ENCODE measurements at regions not wholly inside any gene's neighbourhood (a gene's known extent, or its start where the extent isn't known, plus 50 kb on each side); places are given as distances from the start of the nearest gene placed in this dataset.

GRCh38 chr14:87656315-87656714 lies 336.7 kb downstream of the GALC start:
- Mint-ChIP-seq H3K27me3 (ENCODE audit: unreplicated experiment) (no peaks in the 10 kb centered on the region), H3K4me1 (ENCODE audit: unreplicated experiment) (no peaks in the 10 kb centered on the region), H3K4me3 (ENCODE audit: unreplicated experiment) (no peak overlapping the region), H3K27ac (ENCODE audit: unreplicated experiment) (no peak overlapping the region), H3K36me3 (ENCODE audit: low read depth, unreplicated experiment) (no peaks in the 10 kb centered on the region), H3K9me3 (ENCODE audit: unreplicated experiment) (no peaks in the 10 kb centered on the region)
- no peak for DNase-seq (ENCODE audit: low spot score)
- TF ChIP-seq CTCF (IDR thresholded peaks at IDR 0.05; ENCODE audit: unreplicated experiment) = no peak

- Mint-ChIP-seq H3K9me3 (ENCODE audit: unreplicated experiment) (peaks cover 3% of the 10 kb centered on the region), H3K27me3 (ENCODE audit: unreplicated experiment) (no peaks in the 10 kb centered on the region), H3K4me3 (ENCODE audit: unreplicated experiment) (no peak overlapping the region), H3K36me3 (ENCODE audit: low read depth, unreplicated experiment) (peaks cover 6% of the 10 kb centered on the region), H3K27ac (ENCODE audit: unreplicated experiment) (no peak overlapping the region), H3K4me1 (ENCODE audit: unreplicated experiment) (no peaks in the 10 kb centered on the region)
- TF ChIP-seq CTCF (IDR thresholded peaks at IDR 0.05; ENCODE audit: unreplicated experiment) = no peak
- DNase-seq (ENCODE audit: low spot score) = no peak
Measured at GRCh38 chr14:87652278-87652677, 340.7 kb downstream of the GALC start.

- no peak for DNase-seq (ENCODE audit: low spot score)
- no peak for TF ChIP-seq CTCF (IDR thresholded peaks at IDR 0.05; ENCODE audit: unreplicated experiment)
- Mint-ChIP-seq H3K27me3 (ENCODE audit: unreplicated experiment) (no peaks in the 10 kb centered on the region), H3K4me1 (ENCODE audit: unreplicated experiment) (no peaks in the 10 kb centered on the region), H3K36me3 (ENCODE audit: low read depth, unreplicated experiment) (no peaks in the 10 kb centered on the region), H3K27ac (ENCODE audit: unreplicated experiment) (no peak overlapping the region), H3K4me3 (ENCODE audit: unreplicated experiment) (no peak overlapping the region), H3K9me3 (ENCODE audit: unreplicated experiment) (peaks cover 3% of the 10 kb centered on the region)
Measured at GRCh38 chr14:87644689-87645088, 348.3 kb downstream of the GALC start.

GRCh38 chr14:87643005-87643404 lies 350.0 kb downstream of the GALC start:
- no peak for TF ChIP-seq CTCF (IDR thresholded peaks at IDR 0.05; ENCODE audit: unreplicated experiment)
- H3K4me1 Mint-ChIP-seq (ENCODE audit: unreplicated experiment) = no peaks in the 10 kb centered on the region
- no peaks in the 10 kb centered on the region for H3K9me3 Mint-ChIP-seq (ENCODE audit: unreplicated experiment)
- no peak overlapping the region for H3K27ac Mint-ChIP-seq (ENCODE audit: unreplicated experiment)
- H3K36me3 Mint-ChIP-seq (ENCODE audit: low read depth, unreplicated experiment) = no peaks in the 10 kb centered on the region
- H3K4me3 Mint-ChIP-seq (ENCODE audit: unreplicated experiment) = no peak overlapping the region
- DNase-seq (ENCODE audit: low spot score) = no peak
- no peaks in the 10 kb centered on the region for H3K27me3 Mint-ChIP-seq (ENCODE audit: unreplicated experiment)

GRCh38 chr14:87640553-87640952 lies 352.4 kb downstream of the GALC start:
- Mint-ChIP-seq H3K27ac (ENCODE audit: unreplicated experiment) (no peak overlapping the region), H3K9me3 (ENCODE audit: unreplicated experiment) (no peaks in the 10 kb centered on the region), H3K4me1 (ENCODE audit: unreplicated experiment) (peaks cover 3% of the 10 kb centered on the region), H3K36me3 (ENCODE audit: low read depth, unreplicated experiment) (no peaks in the 10 kb centered on the region), H3K27me3 (ENCODE audit: unreplicated experiment) (no peaks in the 10 kb centered on the region), H3K4me3 (ENCODE audit: unreplicated experiment) (no peak overlapping the region)
- TF ChIP-seq CTCF (IDR thresholded peaks at IDR 0.05; ENCODE audit: unreplicated experiment) = no peak
- no peak for DNase-seq (ENCODE audit: low spot score)
